ENCODE measurements at regions not wholly inside any gene's neighbourhood (a gene's known extent, or its start where the extent isn't known, plus 50 kb on each side); places are given as distances from the start of the nearest gene placed in this dataset.

DNA sequence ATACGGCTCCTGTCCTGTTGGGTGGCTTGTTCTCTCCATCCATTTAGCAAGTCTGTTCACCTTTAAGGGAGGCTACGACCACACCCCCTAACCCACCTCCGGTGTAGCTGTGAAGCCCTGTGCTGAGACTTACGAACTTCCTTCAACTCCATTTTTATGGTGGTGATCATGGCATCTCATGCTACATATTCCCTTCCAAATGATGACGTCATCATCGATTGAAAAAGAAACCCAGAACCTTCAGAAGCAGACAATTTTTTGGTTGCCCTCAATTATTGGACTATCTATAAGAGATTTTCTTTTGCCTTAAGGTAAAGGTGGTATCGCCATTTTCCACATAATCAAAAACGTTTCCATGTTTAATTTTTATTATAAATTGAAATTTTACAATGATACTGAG lies 389.0 kb downstream of the CBLN4 start:
- peaks cover 2% of the 10 kb centered on the region for H3K9me3 Mint-ChIP-seq

DNA sequence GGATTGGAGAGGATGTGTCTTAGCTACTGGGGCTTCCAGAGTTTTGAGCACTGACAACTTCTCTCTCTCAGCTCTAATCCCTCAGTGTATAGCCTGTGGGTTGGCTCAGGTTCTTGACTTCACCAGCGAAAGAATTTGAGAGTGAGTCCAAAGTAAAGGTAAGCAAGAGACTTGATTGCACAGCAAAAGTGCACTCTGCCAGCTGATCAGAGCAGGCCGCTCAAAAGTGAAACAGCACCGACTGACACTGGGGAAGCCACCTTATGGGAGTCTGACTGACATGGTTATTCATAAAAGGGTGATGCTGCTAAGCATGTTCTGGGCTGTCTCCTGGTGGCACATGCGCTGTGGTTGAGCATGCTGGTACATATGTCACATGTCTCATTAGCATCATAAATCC lies 389.5 kb downstream of the CBLN4 start:
- H3K27me3 Mint-ChIP-seq (ENCODE audit: low read depth, poor library complexity) = no peaks in the 10 kb centered on the region
- H3K27ac Mint-ChIP-seq = no peak overlapping the region
- H3K4me3 Mint-ChIP-seq = no peak overlapping the region
- TF ChIP-seq, protein P1, sequence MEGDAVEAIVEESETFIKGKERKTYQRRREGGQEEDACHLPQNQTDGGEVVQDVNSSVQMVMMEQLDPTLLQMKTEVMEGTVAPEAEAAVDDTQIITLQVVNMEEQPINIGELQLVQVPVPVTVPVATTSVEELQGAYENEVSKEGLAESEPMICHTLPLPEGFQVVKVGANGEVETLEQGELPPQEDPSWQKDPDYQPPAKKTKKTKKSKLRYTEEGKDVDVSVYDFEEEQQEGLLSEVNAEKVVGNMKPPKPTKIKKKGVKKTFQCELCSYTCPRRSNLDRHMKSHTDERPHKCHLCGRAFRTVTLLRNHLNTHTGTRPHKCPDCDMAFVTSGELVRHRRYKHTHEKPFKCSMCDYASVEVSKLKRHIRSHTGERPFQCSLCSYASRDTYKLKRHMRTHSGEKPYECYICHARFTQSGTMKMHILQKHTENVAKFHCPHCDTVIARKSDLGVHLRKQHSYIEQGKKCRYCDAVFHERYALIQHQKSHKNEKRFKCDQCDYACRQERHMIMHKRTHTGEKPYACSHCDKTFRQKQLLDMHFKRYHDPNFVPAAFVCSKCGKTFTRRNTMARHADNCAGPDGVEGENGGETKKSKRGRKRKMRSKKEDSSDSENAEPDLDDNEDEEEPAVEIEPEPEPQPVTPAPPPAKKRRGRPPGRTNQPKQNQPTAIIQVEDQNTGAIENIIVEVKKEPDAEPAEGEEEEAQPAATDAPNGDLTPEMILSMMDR (IDR thresholded peaks at IDR 0.05) = no peak
- no peaks in the 10 kb centered on the region for H3K9me3 Mint-ChIP-seq
- no peaks in the 10 kb centered on the region for H3K36me3 Mint-ChIP-seq (ENCODE audit: low read depth)
- no peaks in the 10 kb centered on the region for H3K4me1 Mint-ChIP-seq
- DNase-seq = no peak

More for the DNA sequence above, 389.0 kb downstream of the CBLN4 start:
- Mint-ChIP-seq H3K27me3 (ENCODE audit: low read depth, poor library complexity) (no peaks in the 10 kb centered on the region), H3K4me3 (no peak overlapping the region), H3K27ac (no peak overlapping the region), H3K36me3 (ENCODE audit: low read depth) (no peaks in the 10 kb centered on the region), H3K4me1 (no peaks in the 10 kb centered on the region)
- DNase-seq = no peak
- TF ChIP-seq, protein P1 (IDR thresholded peaks at IDR 0.05) = no peak

DNA sequence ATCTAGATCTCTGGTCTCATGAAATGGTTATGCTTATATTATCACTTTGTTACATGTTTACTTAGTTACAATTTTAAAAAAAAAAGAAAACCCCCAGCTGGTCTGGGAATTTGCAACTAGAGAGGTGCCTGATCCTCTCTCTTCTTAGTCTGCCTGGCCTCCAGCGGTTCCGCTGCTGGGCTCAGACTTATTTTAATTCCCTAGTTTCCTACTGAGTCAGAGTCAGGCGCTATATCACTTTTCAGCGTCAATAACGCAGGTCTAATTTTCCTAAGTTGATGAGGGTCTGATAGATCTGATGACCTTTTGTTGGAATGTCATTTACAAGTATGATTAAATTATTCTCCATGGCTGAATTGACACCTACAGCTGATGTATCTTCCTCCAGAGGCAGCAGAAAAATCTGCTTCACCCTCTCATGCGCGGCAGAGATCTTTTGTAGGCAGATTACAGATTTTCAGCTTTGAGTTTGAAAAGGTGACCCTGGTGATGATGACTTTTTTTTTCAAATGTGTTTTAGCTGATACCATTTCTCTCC lies 391.0 kb downstream of the CBLN4 start:
- Mint-ChIP-seq H3K4me1 (no peaks in the 10 kb centered on the region), H3K9me3 (no peaks in the 10 kb centered on the region), H3K4me3 (no peak overlapping the region), H3K27me3 (ENCODE audit: low read depth, poor library complexity) (no peaks in the 10 kb centered on the region), H3K36me3 (ENCODE audit: low read depth) (no peaks in the 10 kb centered on the region), H3K27ac (no peak overlapping the region)
- TF ChIP-seq, protein P1 (IDR thresholded peaks at IDR 0.05) = no peak
- no peak for DNase-seq

DNA sequence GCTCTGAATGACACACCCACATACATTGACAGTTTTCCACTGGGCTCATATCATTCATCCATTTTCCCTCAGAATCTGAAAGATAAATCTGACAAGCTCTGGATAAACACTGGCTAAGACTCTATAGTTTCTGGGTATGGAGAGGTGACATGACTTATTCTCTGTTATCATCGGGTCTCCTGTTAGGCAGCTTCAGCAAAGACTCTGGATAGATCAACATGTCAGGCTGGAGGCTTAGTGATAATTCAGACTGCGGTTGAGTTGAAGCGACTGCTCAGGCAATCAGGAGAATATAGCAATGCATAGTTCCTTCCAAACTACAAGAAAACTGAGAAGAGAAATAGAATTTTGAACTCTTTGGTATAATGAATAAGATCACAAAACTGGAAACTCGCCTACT lies 394.6 kb downstream of the CBLN4 start:
- Mint-ChIP-seq H3K4me3 (no peak overlapping the region), H3K27me3 (ENCODE audit: low read depth, poor library complexity) (peaks cover 5% of the 10 kb centered on the region), H3K27ac (no peak overlapping the region), H3K36me3 (ENCODE audit: low read depth) (no peaks in the 10 kb centered on the region), H3K9me3 (no peaks in the 10 kb centered on the region), H3K4me1 (no peaks in the 10 kb centered on the region)
- TF ChIP-seq, protein P1 (IDR thresholded peaks at IDR 0.05) = no peak
- no peak for DNase-seq

DNA sequence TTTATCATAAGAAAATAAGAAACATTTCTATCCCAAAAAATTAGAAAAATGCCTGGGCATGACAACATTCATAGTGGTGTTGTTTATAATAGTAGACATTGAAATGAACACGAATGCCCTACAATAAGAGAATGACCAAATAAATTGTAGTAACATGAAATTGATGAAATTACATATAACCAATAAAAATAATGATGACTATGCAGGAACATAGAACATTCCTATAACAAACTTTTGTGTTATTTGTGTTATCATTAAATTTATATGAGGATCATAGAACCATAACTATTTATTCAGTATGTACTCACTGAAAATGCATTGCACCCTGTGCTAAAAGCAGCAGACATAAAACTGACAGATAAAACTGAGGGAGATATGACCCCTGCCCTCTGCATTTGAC lies 399.7 kb downstream of the CBLN4 start:
- no peaks in the 10 kb centered on the region for H3K9me3 Mint-ChIP-seq
- TF ChIP-seq, protein P1 (IDR thresholded peaks at IDR 0.05) = no peak
- no peak overlapping the region for H3K4me3 Mint-ChIP-seq

DNA sequence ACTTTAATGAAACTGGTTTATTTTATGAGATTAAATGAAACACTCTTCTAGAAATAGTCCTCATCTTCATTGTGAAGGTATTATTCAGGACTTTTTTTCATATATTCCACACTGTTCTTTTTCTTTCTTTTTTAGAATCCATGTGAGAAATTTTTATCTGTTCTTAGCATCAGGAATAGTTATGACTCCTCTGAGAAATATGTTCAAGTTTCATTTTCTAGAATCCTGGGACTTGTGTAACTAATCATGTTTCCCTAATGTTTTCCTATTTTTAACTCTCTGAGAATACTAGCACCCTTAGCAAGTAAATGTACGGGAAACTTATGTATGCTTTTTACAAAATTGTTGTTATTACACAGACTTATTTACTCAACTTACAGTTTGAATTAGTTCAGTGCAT lies 407.8 kb downstream of the CBLN4 start:
- H3K27ac Mint-ChIP-seq = no peak overlapping the region
- H3K4me1 Mint-ChIP-seq = no peaks in the 10 kb centered on the region
- H3K4me3 Mint-ChIP-seq = no peak overlapping the region
- TF ChIP-seq, protein P1 (IDR thresholded peaks at IDR 0.05) = no peak
- H3K27me3 Mint-ChIP-seq (ENCODE audit: low read depth, poor library complexity) = peaks cover 12% of the 10 kb centered on the region
- H3K9me3 Mint-ChIP-seq = no peaks in the 10 kb centered on the region
- H3K36me3 Mint-ChIP-seq (ENCODE audit: low read depth) = no peaks in the 10 kb centered on the region
- no peak for DNase-seq

More for the DNA sequence above, 399.7 kb downstream of the CBLN4 start:
- no peaks in the 10 kb centered on the region for H3K4me1 Mint-ChIP-seq
- no peak for DNase-seq
- H3K36me3 Mint-ChIP-seq (ENCODE audit: low read depth) = no peaks in the 10 kb centered on the region
- no peak overlapping the region for H3K27ac Mint-ChIP-seq
- H3K27me3 Mint-ChIP-seq (ENCODE audit: low read depth, poor library complexity) = peaks cover 11% of the 10 kb centered on the region
